ENCODE measurements at regions not wholly inside any gene's neighbourhood (a gene's known extent, or its start where the extent isn't known, plus 50 kb on each side); places are given as distances from the start of the nearest gene placed in this dataset.

- TF ChIP-seq CTCF (IDR thresholded peaks at IDR 0.05; ENCODE audit: borderline replicate concordance, insufficient read depth, low read depth, low read length), result no peak
- H3K4me3 ChIP-seq (ENCODE audit: low read depth, low read length), result no peak overlapping the region
These were observed 172.1 kb downstream of the ETNK1 start for GRCh38 chr12:22796941-22797630.

- H3K4me3 ChIP-seq (ENCODE audit: low read depth, low read length), result no peak overlapping the region
- TF ChIP-seq CTCF (IDR thresholded peaks at IDR 0.05; ENCODE audit: borderline replicate concordance, insufficient read depth, low read depth, low read length), result no peak
These were observed 172.7 kb downstream of the ETNK1 start for GRCh38 chr12:22797701-22798100.

- H3K4me3 ChIP-seq (ENCODE audit: low read depth, low read length), result no peak overlapping the region
- TF ChIP-seq CTCF (IDR thresholded peaks at IDR 0.05; ENCODE audit: borderline replicate concordance, insufficient read depth, low read depth, low read length), result no peak
These were observed 173.1 kb downstream of the ETNK1 start for GRCh38 chr12:22798116-22798515.

- no peak overlapping the region for H3K4me3 ChIP-seq (ENCODE audit: low read depth, low read length)
- TF ChIP-seq CTCF (IDR thresholded peaks at IDR 0.05; ENCODE audit: borderline replicate concordance, insufficient read depth, low read depth, low read length), result no peak
These were observed 174.5 kb downstream of the ETNK1 start for GRCh38 chr12:22799503-22799902.

- no peak overlapping the region for H3K4me3 ChIP-seq (ENCODE audit: low read depth, low read length)
- no peak for TF ChIP-seq CTCF (IDR thresholded peaks at IDR 0.05; ENCODE audit: borderline replicate concordance, insufficient read depth, low read depth, low read length)
These were observed 175.4 kb downstream of the ETNK1 start for GRCh38 chr12:22800332-22800731.

GRCh38 chr12:22802883-22803630 is 178.1 kb downstream of the ETNK1 start:
- no peak for TF ChIP-seq CTCF (IDR thresholded peaks at IDR 0.05; ENCODE audit: borderline replicate concordance, insufficient read depth, low read depth, low read length)
- no peak overlapping the region for H3K4me3 ChIP-seq (ENCODE audit: low read depth, low read length)

- TF ChIP-seq CTCF (IDR thresholded peaks at IDR 0.05; ENCODE audit: borderline replicate concordance, insufficient read depth, low read depth, low read length), result no peak
- H3K4me3 ChIP-seq (ENCODE audit: low read depth, low read length), result no peak overlapping the region
These were observed 178.8 kb downstream of the ETNK1 start for GRCh38 chr12:22803725-22804124.
